ENCODE measurements at regions not wholly inside any gene's neighbourhood (a gene's known extent, or its start where the extent isn't known, plus 50 kb on each side); places are given as distances from the start of the nearest gene placed in this dataset.

- Histone ChIP-seq H3K9me3 (ENCODE audit: control insufficient read depth, insufficient read depth, low read length) (no peaks in the 10 kb centered on the region), H3K27ac (ENCODE audit: low read depth, low read length) (no peak overlapping the region), H3K79me2 (ENCODE audit: control insufficient read depth, low read length) (no peaks in the 10 kb centered on the region), H4K20me1 (ENCODE audit: control insufficient read depth, insufficient read depth, low read depth, low read length) (no peaks in the 10 kb centered on the region), H3K4me3 (ENCODE audit: low read length) (no peak overlapping the region), H3K27me3 (ENCODE audit: control insufficient read depth, low read length) (no peaks in the 10 kb centered on the region), H3K4me1 (ENCODE audit: control insufficient read depth, low read length) (no peaks in the 10 kb centered on the region), H3K36me3 (ENCODE audit: control insufficient read depth, low read length) (no peaks in the 10 kb centered on the region), H3K4me2 (ENCODE audit: low read length) (no peak overlapping the region), H3F3A (ENCODE audit: control insufficient read depth, insufficient read depth) (no peaks in the 10 kb centered on the region), H3K9me2 (replicated peaks; ENCODE audit: control insufficient read depth, low read length) (no peaks in the 10 kb centered on the region)
- TF ChIP-seq CTCF (IDR thresholded peaks at IDR 0.05; ENCODE audit: low read depth, low read length, poor library complexity, severe bottlenecking) (no peak), EZH2phosphoT487 (IDR thresholded peaks at IDR 0.05; ENCODE audit: borderline replicate concordance, low read length) (no peak)
These were observed 415.9 kb downstream of the SLC4A3 start for GRCh38 chr2:220043155-220043989.

DNA sequence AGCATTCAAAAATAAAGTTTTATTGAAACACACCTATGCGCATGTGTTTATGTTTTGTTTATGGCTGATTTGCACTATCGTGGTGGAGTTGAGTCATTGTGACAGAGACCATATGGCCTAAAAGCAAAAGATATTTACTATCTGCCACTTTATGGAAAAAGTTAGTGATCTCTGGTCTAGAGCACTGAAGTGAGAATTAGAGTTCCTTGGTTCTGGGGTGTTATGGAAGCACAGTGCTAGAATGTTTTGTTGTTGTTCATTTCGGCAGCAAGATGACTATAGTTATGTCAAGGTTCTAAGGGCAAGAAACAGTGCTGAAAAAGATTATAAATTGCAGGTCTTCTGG, 416.5 kb downstream of the SLC4A3 start:
- no peaks in the 10 kb centered on the region for H3K9me2 ChIP-seq (replicated peaks; ENCODE audit: control insufficient read depth, low read length)
- H4K20me1 ChIP-seq (ENCODE audit: control insufficient read depth, insufficient read depth, low read depth, low read length) = no peaks in the 10 kb centered on the region
- H3K27me3 ChIP-seq (ENCODE audit: control insufficient read depth, low read length) = no peaks in the 10 kb centered on the region
- no peak overlapping the region for H3K4me2 ChIP-seq (ENCODE audit: low read length)
- H3F3A ChIP-seq (ENCODE audit: control insufficient read depth, insufficient read depth) = no peaks in the 10 kb centered on the region
- TF ChIP-seq CTCF (IDR thresholded peaks at IDR 0.05; ENCODE audit: low read depth, low read length, poor library complexity, severe bottlenecking) = no peak
- TF ChIP-seq EZH2phosphoT487 (IDR thresholded peaks at IDR 0.05; ENCODE audit: borderline replicate concordance, low read length) = no peak
- H3K36me3 ChIP-seq (ENCODE audit: control insufficient read depth, low read length) = no peaks in the 10 kb centered on the region
- no peaks in the 10 kb centered on the region for H3K79me2 ChIP-seq (ENCODE audit: control insufficient read depth, low read length)
- no peak overlapping the region for H3K4me3 ChIP-seq (ENCODE audit: low read length)
- H3K4me1 ChIP-seq (ENCODE audit: control insufficient read depth, low read length) = no peaks in the 10 kb centered on the region
- no peak overlapping the region for H3K27ac ChIP-seq (ENCODE audit: low read depth, low read length)
- no peaks in the 10 kb centered on the region for H3K9me3 ChIP-seq (ENCODE audit: control insufficient read depth, insufficient read depth, low read length)

GRCh38 chr2:220044383-220044782, 417.0 kb downstream of the SLC4A3 start:
- no peaks in the 10 kb centered on the region for H3K9me2 ChIP-seq (replicated peaks; ENCODE audit: control insufficient read depth, low read length)
- H3K4me2 ChIP-seq (ENCODE audit: low read length) = no peak overlapping the region
- no peaks in the 10 kb centered on the region for H3K36me3 ChIP-seq (ENCODE audit: control insufficient read depth, low read length)
- no peaks in the 10 kb centered on the region for H3K4me1 ChIP-seq (ENCODE audit: control insufficient read depth, low read length)
- H3K4me3 ChIP-seq (ENCODE audit: low read length) = no peak overlapping the region
- TF ChIP-seq CTCF (IDR thresholded peaks at IDR 0.05; ENCODE audit: low read depth, low read length, poor library complexity, severe bottlenecking) = no peak
- no peak for TF ChIP-seq EZH2phosphoT487 (IDR thresholded peaks at IDR 0.05; ENCODE audit: borderline replicate concordance, low read length)
- no peaks in the 10 kb centered on the region for H4K20me1 ChIP-seq (ENCODE audit: control insufficient read depth, insufficient read depth, low read depth, low read length)
- H3K27me3 ChIP-seq (ENCODE audit: control insufficient read depth, low read length) = no peaks in the 10 kb centered on the region
- no peaks in the 10 kb centered on the region for H3K9me3 ChIP-seq (ENCODE audit: control insufficient read depth, insufficient read depth, low read length)
- no peaks in the 10 kb centered on the region for H3K79me2 ChIP-seq (ENCODE audit: control insufficient read depth, low read length)
- H3K27ac ChIP-seq (ENCODE audit: low read depth, low read length) = no peak overlapping the region
- no peaks in the 10 kb centered on the region for H3F3A ChIP-seq (ENCODE audit: control insufficient read depth, insufficient read depth)
